ENCODE measurements at regions not wholly inside any gene's neighbourhood (a gene's known extent, or its start where the extent isn't known, plus 50 kb on each side); places are given as distances from the start of the nearest gene placed in this dataset.

GRCh38 chr6:134454794-134455193, 136.9 kb upstream of the SGK1 start:
- no peaks in the 10 kb centered on the region for H3K9me3 Mint-ChIP-seq
- H3K27me3 Mint-ChIP-seq (ENCODE audit: low read depth), result peaks cover 2% of the 10 kb centered on the region
- no peaks in the 10 kb centered on the region for H3K36me3 Mint-ChIP-seq (ENCODE audit: low read depth)
- TF ChIP-seq CTCF (IDR thresholded peaks at IDR 0.05; ENCODE audit: unreplicated experiment in 3 of 3), result no peak
- H3K4me1 Mint-ChIP-seq, result peaks cover 16% of the 10 kb centered on the region
- H3K27ac Mint-ChIP-seq, result peak overlapping the region in 2 of 3 experiments; percentile 16 to 22
- no peak overlapping the region for H3K4me3 Mint-ChIP-seq

DNA sequence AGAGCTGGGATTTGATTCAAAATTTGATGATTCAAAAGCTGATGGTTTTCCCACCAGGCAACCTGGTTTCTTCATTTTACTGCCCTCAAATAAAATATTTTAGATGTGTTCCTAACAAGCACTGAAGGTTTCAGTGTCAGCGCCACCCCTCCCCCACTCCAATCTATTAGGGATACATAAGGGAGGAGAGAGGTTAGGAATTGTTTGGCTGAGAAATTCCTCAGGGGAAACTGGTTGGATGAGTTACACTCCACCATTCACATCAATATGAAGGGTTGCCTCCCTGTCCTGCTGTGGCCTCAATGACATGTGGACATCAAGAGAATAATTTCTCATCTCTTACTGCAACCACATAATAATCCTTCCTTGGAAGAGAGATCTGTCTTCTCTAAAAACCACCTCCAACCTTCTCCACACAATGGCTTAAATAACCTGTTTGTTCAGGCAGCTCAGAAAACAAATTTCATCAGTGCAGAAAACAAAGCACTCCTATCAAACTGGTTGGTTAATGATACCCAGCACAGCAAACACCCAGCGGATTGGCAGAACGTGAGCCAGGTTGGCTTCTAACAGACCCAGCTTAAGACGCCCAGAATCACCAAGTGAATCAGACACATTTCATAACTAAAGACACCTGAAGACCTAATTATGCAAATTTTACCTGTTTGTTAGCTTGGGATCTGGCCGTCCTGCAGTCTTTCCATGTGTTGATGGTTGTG, 136.0 kb upstream of the SGK1 start:
- H3K4me3 Mint-ChIP-seq, result no peak overlapping the region
- H3K9me3 Mint-ChIP-seq, result no peaks in the 10 kb centered on the region
- peak overlapping the region in 2 of 3 experiments; percentile 22 to 36 for H3K27ac Mint-ChIP-seq
- no peaks in the 10 kb centered on the region for H3K36me3 Mint-ChIP-seq (ENCODE audit: low read depth)
- no peak for TF ChIP-seq CTCF (IDR thresholded peaks at IDR 0.05; ENCODE audit: unreplicated experiment in 3 of 3)
- H3K27me3 Mint-ChIP-seq (ENCODE audit: low read depth), result peaks cover 8% of the 10 kb centered on the region
- H3K4me1 Mint-ChIP-seq, result peaks cover 23% of the 10 kb centered on the region

GRCh38 chr6:134452906-134453305, 135.0 kb upstream of the SGK1 start:
- Mint-ChIP-seq H3K36me3 (ENCODE audit: low read depth) (no peaks in the 10 kb centered on the region), H3K4me1 (peaks cover 30% of the 10 kb centered on the region), H3K27ac (no peak overlapping the region), H3K4me3 (no peak overlapping the region), H3K9me3 (no peaks in the 10 kb centered on the region), H3K27me3 (ENCODE audit: low read depth) (peaks cover 8% of the 10 kb centered on the region)
- TF ChIP-seq CTCF (IDR thresholded peaks at IDR 0.05; ENCODE audit: unreplicated experiment in 3 of 3), result no peak

DNA sequence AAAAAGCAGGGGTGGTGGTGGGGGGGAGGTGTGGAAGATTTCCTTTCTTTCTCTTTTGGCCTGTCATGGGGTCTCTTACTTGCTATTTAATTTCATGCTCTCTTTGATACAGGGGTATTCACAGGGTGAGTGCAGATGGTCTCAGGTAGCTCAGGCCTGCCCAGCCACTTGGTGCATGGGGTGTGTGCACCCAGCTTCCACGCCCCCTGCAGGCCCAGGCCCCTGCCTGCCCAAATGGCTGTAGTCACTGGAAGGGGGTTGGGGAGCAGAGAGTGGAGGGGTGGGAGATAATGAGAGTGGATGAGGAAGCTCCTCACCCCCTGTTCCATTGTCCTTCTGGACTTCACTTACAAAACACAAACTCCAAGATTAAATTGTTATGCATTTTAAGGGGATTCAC, 133.6 kb upstream of the SGK1 start:
- Mint-ChIP-seq H3K27me3 (ENCODE audit: low read depth) (peaks cover 11% of the 10 kb centered on the region), H3K4me3 (no peak overlapping the region), H3K9me3 (no peaks in the 10 kb centered on the region), H3K36me3 (ENCODE audit: low read depth) (no peaks in the 10 kb centered on the region), H3K27ac (peak overlapping the region in 1 of 3 experiments; percentile 4), H3K4me1 (peaks cover 41% of the 10 kb centered on the region)
- no peak for TF ChIP-seq CTCF (IDR thresholded peaks at IDR 0.05; ENCODE audit: unreplicated experiment in 3 of 3)

DNA sequence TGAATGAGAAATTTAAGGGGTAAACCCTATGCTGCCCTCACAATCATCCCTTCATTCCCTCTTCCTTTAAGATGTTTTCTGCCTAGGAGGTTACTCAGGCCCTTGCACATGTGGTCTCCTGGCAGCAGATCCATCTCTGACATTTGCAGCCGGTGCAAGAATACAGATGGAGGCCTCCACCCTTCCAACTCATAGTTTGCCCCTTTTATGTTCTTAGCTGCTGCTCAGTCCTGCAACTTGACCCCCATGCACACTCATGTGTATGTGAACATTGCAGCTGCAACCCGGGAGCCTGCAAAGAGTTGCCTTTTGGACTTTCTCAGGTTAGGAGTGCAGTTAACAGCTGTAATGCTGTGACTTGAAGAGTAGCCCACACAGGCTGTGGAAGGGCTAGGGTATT, 131.9 kb upstream of the SGK1 start:
- TF ChIP-seq CTCF (IDR thresholded peaks at IDR 0.05; ENCODE audit: unreplicated experiment in 3 of 3), result no peak
- Mint-ChIP-seq H3K4me3 (no peak overlapping the region), H3K27ac (no peak overlapping the region), H3K9me3 (no peaks in the 10 kb centered on the region), H3K27me3 (ENCODE audit: low read depth) (peaks cover 13% of the 10 kb centered on the region), H3K36me3 (ENCODE audit: low read depth) (no peaks in the 10 kb centered on the region), H3K4me1 (peaks cover 42% of the 10 kb centered on the region)

DNA sequence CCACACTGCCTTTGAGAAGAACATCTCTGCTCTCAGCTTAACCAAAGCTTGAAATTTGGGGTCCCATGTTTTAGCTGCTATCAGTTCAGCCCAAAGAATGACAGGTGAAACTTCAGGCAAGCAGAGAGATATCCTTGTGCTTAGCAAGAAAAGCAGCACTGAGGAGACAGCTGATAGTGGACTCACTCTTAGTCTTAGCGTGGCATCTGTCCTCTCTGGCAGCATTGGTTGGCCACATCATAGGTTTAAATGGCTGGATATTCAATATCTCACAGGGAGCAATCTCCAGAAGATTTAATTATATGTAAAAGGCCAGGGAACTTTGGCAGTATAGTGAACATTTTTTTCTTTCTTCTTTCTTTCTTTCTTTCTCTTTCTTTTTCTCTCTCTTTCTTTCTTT, 131.1 kb upstream of the SGK1 start:
- Mint-ChIP-seq H3K27me3 (ENCODE audit: low read depth) (peaks cover 13% of the 10 kb centered on the region), H3K27ac (no peak overlapping the region), H3K9me3 (no peaks in the 10 kb centered on the region), H3K36me3 (ENCODE audit: low read depth) (no peaks in the 10 kb centered on the region), H3K4me3 (no peak overlapping the region), H3K4me1 (peaks cover 34% of the 10 kb centered on the region)
- TF ChIP-seq CTCF (IDR thresholded peaks at IDR 0.05; ENCODE audit: unreplicated experiment in 3 of 3), result no peak
